ENCODE measurements at regions not wholly inside any gene's neighbourhood (a gene's known extent, or its start where the extent isn't known, plus 50 kb on each side); places are given as distances from the start of the nearest gene placed in this dataset.
"Not testable (repeated sequence)": the region's sequence is repeated elsewhere in the genome, so short reads cannot be mapped to it uniquely, and the experiment has no call there.

- not testable (repeated sequence) for TF ChIP-seq CTCF, POLR2A (IDR thresholded peaks at IDR 0.05)
Measured at GRCh38 chr7:109692613-109693012, 1122.9 kb downstream of the DNAJB9 start.

Data from uterus (tissue), 2 donors.